ENCODE measurements at regions not wholly inside any gene's neighbourhood (a gene's known extent, or its start where the extent isn't known, plus 50 kb on each side); places are given as distances from the start of the nearest gene placed in this dataset.

DNA sequence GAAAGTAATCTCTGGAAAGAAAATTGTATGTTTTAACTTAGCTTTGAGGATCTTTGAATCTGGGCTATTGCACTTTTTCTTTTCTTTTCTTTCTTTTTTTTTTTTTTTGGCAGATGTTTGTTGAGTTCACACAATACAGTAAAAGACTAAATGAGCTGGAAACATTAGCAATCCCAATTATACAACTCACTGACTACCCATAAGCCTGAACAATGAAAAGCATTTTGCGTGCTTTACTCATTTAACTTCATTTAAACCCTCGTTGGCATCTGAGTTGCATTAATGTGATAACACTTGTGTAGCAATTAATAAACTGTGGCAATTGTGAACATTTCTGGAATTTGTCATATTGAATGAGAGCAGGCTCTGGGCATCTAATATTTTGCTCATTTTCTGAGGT, 269.4 kb upstream of the RBMS3 start (continued):
- TF ChIP-seq, protein P1, sequence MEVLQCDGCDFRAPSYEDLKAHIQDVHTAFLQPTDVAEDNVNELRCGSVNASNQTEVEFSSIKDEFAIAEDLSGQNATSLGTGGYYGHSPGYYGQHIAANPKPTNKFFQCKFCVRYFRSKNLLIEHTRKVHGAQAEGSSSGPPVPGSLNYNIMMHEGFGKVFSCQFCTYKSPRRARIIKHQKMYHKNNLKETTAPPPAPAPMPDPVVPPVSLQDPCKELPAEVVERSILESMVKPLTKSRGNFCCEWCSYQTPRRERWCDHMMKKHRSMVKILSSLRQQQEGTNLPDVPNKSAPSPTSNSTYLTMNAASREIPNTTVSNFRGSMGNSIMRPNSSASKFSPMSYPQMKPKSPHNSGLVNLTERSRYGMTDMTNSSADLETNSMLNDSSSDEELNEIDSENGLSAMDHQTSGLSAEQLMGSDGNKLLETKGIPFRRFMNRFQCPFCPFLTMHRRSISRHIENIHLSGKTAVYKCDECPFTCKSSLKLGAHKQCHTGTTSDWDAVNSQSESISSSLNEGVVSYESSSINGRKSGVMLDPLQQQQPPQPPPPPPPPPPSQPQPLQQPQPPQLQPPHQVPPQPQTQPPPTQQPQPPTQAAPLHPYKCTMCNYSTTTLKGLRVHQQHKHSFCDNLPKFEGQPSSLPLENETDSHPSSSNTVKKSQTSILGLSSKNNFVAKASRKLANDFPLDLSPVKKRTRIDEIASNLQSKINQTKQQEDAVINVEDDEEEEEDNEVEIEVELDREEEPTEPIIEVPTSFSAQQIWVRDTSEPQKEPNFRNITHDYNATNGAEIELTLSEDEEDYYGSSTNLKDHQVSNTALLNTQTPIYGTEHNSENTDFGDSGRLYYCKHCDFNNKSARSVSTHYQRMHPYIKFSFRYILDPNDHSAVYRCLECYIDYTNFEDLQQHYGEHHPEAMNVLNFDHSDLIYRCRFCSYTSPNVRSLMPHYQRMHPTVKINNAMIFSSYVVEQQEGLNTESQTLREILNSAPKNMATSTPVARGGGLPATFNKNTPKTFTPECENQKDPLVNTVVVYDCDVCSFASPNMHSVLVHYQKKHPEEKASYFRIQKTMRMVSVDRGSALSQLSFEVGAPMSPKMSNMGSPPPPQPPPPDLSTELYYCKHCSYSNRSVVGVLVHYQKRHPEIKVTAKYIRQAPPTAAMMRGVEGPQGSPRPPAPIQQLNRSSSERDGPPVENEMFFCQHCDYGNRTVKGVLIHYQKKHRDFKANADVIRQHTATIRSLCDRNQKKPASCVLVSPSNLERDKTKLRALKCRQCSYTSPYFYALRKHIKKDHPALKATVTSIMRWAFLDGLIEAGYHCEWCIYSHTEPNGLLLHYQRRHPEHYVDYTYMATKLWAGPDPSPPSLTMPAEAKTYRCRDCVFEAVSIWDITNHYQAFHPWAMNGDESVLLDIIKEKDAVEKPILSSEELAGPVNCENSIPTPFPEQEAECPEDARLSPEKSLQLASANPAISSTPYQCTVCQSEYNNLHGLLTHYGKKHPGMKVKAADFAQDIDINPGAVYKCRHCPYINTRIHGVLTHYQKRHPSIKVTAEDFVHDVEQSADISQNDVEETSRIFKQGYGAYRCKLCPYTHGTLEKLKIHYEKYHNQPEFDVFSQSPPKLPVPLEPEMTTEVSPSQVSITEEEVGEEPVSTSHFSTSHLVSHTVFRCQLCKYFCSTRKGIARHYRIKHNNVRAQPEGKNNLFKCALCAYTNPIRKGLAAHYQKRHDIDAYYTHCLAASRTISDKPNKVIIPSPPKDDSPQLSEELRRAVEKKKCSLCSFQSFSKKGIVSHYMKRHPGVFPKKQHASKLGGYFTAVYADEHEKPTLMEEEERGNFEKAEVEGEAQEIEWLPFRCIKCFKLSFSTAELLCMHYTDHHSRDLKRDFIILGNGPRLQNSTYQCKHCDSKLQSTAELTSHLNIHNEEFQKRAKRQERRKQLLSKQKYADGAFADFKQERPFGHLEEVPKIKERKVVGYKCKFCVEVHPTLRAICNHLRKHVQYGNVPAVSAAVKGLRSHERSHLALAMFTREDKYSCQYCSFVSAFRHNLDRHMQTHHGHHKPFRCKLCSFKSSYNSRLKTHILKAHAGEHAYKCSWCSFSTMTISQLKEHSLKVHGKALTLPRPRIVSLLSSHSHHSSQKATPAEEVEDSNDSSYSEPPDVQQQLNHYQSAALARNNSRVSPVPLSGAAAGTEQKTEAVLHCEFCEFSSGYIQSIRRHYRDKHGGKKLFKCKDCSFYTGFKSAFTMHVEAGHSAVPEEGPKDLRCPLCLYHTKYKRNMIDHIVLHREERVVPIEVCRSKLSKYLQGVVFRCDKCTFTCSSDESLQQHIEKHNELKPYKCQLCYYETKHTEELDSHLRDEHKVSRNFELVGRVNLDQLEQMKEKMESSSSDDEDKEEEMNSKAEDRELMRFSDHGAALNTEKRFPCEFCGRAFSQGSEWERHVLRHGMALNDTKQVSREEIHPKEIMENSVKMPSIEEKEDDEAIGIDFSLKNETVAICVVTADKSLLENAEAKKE (CRISPR knock-in tag; IDR thresholded peaks at IDR 0.05): no peak
- TF ChIP-seq ZNF331 (CRISPR knock-in tag; IDR thresholded peaks at IDR 0.05; ENCODE audit: low read depth) (no peak), NANOG (IDR thresholded peaks at IDR 0.05; ENCODE audit: borderline replicate concordance) (no peak)

DNA sequence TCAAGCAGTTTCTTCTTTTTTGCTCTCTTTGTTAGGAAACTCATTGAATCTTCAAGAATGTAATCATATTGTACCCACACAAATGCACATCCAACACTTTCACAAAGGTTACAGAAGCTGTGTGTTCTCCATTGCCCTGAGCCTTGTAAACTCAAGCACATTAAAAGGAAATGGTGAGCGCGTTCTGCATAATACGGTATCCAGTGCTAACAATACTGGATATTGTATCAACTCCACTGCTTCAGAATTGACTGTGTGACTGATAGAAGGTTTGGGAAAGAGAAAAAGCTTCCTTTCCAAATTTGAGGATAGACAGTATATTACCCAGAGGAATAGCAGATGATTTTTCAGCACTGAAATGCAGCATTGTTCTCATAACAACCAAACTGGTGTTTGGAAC, 268.9 kb upstream of the RBMS3 start:
- Mint-ChIP-seq H3K4me1 (no peaks in the 10 kb centered on the region), H3K9me3 (no peaks in the 10 kb centered on the region; the same call in 2 of the 3 replicates), H3K4me3 (no peak overlapping the region), H3K27ac (no peak overlapping the region), H3K36me3 (ENCODE audit: low read depth) (no peaks in the 10 kb centered on the region), H3K27me3 (ENCODE audit: insufficient read depth, low read depth, poor library complexity) (no peaks in the 10 kb centered on the region)
- Histone ChIP-seq H3K79me2 (replicated peaks; ENCODE audit: insufficient read depth) (no peaks in the 10 kb centered on the region), H4K20me1 (replicated peaks; ENCODE audit: insufficient read depth) (no peaks in the 10 kb centered on the region), H2AFZ (no peak overlapping the region), H3K27ac (ENCODE audit: low read depth) (no peak overlapping the region), H3K4me1 (ENCODE audit: insufficient read depth) (no peaks in the 10 kb centered on the region), H3K4me2 (no peak overlapping the region), H3K27me3 (ENCODE audit: insufficient read depth) (no peaks in the 10 kb centered on the region), H3K36me3 (ENCODE audit: insufficient read depth) (no peaks in the 10 kb centered on the region), H3K9me2 (ENCODE audit: insufficient read depth) (peaks cover 4% of the 10 kb centered on the region; the same call in 1 of the 2 replicates), H3K4me3 (no peak overlapping the region), H3F3A (replicated peaks; ENCODE audit: low read depth) (no peaks in the 10 kb centered on the region)
- ATAC-seq (no peak), DNase-seq (ENCODE audit: low spot score) (no peak)
- no peak for TF ChIP-seq EZH2 (IDR thresholded peaks at IDR 0.05; ENCODE audit: low read depth, unreplicated experiment)

DNA sequence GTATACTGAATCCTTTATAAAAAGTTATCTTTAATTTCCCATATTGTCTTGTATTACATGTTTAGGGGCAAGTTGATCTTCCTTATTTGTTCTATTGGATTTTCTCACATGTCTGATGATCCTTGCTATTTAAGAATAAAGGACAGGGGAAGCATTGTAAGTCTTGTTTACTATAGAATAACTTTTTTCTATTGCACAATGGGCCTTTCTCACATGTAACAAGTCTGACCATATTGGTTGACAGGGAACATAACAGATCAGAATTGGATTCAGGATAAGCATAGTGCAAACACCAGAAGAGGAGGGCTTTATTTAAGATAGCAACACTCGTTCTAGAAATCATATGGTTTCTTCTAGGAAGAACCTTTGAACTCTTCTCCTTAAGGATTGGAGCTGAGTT, 257.9 kb upstream of the RBMS3 start:
- Histone ChIP-seq H3K36me3 (ENCODE audit: insufficient read depth) (no peaks in the 10 kb centered on the region), H3K4me3 (no peak overlapping the region), H3K9me2 (ENCODE audit: insufficient read depth) (no peaks in the 10 kb centered on the region), H3K4me2 (no peak overlapping the region), H3K4me1 (ENCODE audit: insufficient read depth) (no peaks in the 10 kb centered on the region), H4K20me1 (replicated peaks; ENCODE audit: insufficient read depth) (no peaks in the 10 kb centered on the region), H3K27ac (ENCODE audit: low read depth) (no peak overlapping the region), H3K27me3 (ENCODE audit: insufficient read depth) (no peaks in the 10 kb centered on the region), H3K79me2 (replicated peaks; ENCODE audit: insufficient read depth) (no peaks in the 10 kb centered on the region), H3F3A (replicated peaks; ENCODE audit: low read depth) (no peaks in the 10 kb centered on the region), H2AFZ (no peak overlapping the region)
- ATAC-seq (no peak), DNase-seq (ENCODE audit: low spot score) (no peak)
- Mint-ChIP-seq H3K27me3 (ENCODE audit: insufficient read depth, low read depth, poor library complexity) (no peaks in the 10 kb centered on the region), H3K36me3 (ENCODE audit: low read depth) (no peaks in the 10 kb centered on the region), H3K4me1 (no peaks in the 10 kb centered on the region), H3K27ac (no peak overlapping the region), H3K9me3 (no peaks in the 10 kb centered on the region), H3K4me3 (no peak overlapping the region)
- TF ChIP-seq, protein P2, sequence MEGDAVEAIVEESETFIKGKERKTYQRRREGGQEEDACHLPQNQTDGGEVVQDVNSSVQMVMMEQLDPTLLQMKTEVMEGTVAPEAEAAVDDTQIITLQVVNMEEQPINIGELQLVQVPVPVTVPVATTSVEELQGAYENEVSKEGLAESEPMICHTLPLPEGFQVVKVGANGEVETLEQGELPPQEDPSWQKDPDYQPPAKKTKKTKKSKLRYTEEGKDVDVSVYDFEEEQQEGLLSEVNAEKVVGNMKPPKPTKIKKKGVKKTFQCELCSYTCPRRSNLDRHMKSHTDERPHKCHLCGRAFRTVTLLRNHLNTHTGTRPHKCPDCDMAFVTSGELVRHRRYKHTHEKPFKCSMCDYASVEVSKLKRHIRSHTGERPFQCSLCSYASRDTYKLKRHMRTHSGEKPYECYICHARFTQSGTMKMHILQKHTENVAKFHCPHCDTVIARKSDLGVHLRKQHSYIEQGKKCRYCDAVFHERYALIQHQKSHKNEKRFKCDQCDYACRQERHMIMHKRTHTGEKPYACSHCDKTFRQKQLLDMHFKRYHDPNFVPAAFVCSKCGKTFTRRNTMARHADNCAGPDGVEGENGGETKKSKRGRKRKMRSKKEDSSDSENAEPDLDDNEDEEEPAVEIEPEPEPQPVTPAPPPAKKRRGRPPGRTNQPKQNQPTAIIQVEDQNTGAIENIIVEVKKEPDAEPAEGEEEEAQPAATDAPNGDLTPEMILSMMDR (conservative IDR thresholded peaks at IDR 0.05; ENCODE audit: low read depth in 2 of 2): no peak
- TF ChIP-seq JUNB (IDR thresholded peaks at IDR 0.05; ENCODE audit: unreplicated experiment) (no peak), ZNF331 (CRISPR knock-in tag; IDR thresholded peaks at IDR 0.05; ENCODE audit: low read depth) (no peak)
- TF ChIP-seq, protein P3, sequence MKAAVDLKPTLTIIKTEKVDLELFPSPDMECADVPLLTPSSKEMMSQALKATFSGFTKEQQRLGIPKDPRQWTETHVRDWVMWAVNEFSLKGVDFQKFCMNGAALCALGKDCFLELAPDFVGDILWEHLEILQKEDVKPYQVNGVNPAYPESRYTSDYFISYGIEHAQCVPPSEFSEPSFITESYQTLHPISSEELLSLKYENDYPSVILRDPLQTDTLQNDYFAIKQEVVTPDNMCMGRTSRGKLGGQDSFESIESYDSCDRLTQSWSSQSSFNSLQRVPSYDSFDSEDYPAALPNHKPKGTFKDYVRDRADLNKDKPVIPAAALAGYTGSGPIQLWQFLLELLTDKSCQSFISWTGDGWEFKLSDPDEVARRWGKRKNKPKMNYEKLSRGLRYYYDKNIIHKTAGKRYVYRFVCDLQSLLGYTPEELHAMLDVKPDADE (IDR thresholded peaks at IDR 0.05): no peak
- TF ChIP-seq, protein P4, sequence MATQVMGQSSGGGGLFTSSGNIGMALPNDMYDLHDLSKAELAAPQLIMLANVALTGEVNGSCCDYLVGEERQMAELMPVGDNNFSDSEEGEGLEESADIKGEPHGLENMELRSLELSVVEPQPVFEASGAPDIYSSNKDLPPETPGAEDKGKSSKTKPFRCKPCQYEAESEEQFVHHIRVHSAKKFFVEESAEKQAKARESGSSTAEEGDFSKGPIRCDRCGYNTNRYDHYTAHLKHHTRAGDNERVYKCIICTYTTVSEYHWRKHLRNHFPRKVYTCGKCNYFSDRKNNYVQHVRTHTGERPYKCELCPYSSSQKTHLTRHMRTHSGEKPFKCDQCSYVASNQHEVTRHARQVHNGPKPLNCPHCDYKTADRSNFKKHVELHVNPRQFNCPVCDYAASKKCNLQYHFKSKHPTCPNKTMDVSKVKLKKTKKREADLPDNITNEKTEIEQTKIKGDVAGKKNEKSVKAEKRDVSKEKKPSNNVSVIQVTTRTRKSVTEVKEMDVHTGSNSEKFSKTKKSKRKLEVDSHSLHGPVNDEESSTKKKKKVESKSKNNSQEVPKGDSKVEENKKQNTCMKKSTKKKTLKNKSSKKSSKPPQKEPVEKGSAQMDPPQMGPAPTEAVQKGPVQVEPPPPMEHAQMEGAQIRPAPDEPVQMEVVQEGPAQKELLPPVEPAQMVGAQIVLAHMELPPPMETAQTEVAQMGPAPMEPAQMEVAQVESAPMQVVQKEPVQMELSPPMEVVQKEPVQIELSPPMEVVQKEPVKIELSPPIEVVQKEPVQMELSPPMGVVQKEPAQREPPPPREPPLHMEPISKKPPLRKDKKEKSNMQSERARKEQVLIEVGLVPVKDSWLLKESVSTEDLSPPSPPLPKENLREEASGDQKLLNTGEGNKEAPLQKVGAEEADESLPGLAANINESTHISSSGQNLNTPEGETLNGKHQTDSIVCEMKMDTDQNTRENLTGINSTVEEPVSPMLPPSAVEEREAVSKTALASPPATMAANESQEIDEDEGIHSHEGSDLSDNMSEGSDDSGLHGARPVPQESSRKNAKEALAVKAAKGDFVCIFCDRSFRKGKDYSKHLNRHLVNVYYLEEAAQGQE (IDR thresholded peaks at IDR 0.05; ENCODE audit: unreplicated experiment): no peak
